Embryonic facial prominence (tissue), 1 donor: ENCODE measurements at regions not wholly inside any gene's neighbourhood (a gene's known extent, or its start where the extent isn't known, plus 50 kb on each side); places are given as distances from the start of the nearest gene placed in this dataset.

Experiments used
- DNase-seq: peaks from one replicate; pipeline ENCODE4 v3.0.0-alpha.2; 2016; ENCODE audit errors: extremely low spot score

- no peak for DNase-seq
These were observed 123.2 kb upstream of the GOLGA8J start for GRCh38 chr15:29959384-29960137.

DNA sequence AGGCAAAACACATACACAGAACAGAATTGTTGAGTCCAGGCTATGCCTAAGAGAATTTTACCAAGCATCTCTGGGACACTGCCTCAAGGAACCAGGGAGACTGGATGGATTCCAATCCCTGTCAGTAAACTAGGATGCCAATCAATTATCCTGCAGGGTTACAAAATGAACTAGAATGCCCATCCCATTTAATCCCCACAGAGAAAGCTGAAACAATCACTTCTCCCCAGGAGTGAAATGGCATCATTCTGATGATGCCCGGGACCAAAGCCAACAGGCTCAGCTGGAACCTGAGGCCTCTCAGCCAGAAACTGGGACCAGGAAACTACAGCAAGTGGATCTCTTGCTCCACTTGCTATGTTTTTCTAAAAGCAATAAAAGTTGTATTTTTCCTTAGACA is 130.0 kb upstream of the TJP1 start:
- DNase-seq, result no peak

DNA sequence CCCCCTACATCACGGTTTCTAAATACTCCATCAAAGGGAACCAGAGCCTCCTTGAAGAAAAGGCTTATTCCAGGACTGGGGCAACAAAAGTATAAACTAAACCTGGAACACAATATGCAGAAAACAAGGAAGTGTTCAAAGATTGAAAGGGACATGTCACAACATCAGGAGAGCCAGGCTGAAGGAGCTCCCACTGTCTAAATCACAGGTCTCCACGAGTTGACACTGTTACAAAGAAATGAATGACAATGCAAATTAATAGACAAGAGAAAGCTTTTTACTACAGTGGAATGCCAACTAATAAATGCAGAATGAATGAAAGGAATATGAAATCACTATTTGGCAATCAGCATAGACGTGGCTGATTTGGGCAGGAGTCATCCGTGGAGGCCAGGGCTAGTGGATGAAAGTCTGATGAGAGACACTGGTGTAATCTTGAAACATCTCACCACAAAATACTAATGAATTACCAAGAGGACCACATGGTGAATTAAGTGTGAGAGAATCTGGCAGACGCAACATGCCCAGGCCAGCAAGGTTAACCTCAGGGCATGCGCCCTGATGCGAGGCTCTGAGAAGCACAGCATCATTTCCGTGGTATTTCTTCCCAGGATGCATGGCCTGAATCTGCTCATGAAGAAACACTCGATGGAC is 123.8 kb upstream of the TJP1 start:
- DNase-seq, result no peak

DNA sequence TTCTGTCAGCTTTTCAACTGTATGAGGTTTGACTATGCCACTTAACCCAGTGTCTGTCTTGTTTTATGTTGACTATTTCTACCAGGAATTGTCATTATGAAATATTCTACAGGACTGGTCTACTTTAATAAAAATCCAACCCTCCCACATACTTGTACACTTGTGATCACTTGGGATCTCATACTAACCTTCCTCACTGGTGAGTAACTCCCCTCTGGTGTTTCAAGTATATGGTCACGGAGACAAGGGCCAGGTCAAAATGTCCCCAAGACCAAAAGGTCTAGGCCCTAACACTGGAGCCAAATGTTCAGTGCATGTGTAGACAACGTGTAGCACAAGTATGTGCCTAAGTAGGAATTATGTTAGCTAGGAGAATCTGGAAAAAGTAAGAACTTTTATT is 122.7 kb upstream of the TJP1 start:
- no peak for DNase-seq

DNA sequence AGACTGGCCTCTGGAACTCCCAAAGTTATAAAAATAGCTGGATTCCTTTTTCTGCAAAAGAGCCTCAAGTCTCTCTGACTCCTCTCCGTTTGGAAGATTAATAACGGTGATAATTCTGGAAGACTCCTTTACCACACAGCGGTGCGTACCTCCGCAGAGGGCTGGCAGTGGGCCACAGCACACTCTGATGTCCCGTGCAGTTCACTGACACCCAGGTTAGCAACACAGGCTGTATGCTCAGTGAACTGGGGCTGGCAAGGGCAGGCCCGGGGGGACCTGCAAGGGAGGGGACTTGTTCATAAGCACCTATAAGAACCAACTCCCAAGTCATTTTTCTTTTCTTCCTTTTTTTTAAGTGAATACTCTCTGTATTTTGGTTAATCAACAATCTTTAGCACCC is 120.3 kb upstream of the TJP1 start:
- DNase-seq, result no peak

DNA sequence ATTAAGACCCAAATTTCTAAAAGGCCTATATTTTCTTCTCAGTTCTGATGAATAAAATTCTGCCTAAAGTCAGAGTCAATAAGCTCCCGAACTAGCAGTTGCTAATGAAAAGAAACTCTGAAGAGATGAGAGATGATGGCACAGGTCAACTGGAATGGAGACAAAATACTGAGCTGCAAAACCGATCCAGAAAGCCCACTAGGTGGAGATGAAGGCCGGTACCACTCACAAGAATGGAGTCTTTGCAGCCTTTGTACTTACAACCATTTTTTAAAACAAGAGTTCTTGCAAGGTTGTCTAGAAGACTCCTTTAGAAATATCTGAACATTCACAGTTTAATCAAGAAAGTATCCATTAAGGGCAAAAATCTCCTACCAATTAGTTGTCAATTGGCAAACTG is 119.9 kb upstream of the TJP1 start:
- DNase-seq, result no peak

- DNase-seq, result no peak
These were observed 117.1 kb upstream of the TJP1 start for GRCh38 chr15:29939404-29939803.

- DNase-seq, result no peak
These were observed 116.4 kb upstream of the TJP1 start for GRCh38 chr15:29938361-29939335.

- no peak for DNase-seq
These were observed 115.7 kb upstream of the TJP1 start for GRCh38 chr15:29937956-29938355.

- no peak for DNase-seq
These were observed 114.2 kb upstream of the TJP1 start for GRCh38 chr15:29936353-29937049.

- DNase-seq, result no peak
These were observed 113.2 kb upstream of the TJP1 start for GRCh38 chr15:29935296-29936004.

DNA sequence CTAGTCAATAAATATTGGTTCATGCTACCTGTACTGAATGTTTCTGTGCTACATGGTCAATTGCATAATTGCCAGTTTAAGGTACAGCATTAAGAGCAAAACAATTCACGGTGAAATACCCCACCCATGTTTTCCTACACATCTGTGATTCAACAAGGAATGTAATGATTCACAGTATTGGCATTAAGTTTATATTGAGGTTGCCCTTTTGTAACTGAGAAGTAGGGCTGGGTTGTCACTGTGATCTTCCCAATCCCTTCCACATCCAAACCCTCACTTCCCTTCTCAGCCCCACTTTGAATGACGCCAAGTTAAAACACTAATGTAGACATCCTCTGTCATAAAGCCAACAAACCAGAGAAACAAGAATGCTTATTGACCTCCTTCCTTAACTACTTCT is 112.0 kb upstream of the TJP1 start:
- no peak for DNase-seq

GRCh38 chr15:29933042-29933803 is 111.0 kb upstream of the TJP1 start:
- no peak for DNase-seq

DNA sequence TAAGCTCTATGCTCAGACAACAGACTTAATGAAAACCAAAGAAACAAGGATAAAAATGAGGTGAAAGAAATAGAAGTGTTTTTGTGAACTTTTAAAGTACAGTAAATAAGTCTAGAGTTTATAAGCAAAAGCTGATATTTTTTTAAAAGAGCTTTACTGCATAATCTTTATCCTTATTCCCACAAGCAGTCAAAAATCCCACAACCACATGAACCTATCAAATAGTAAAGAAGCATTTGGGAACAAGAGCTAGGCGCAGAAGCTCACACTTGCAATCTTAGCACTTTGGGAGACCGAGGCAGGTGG is 103.8 kb upstream of the TJP1 start:
- DNase-seq, result no peak

- peak; percentile 11 for DNase-seq
These were observed 103.2 kb upstream of the TJP1 start for GRCh38 chr15:29925227-29926082.

GRCh38 chr15:29924750-29925149 is 102.5 kb upstream of the TJP1 start:
- no peak for DNase-seq

DNA sequence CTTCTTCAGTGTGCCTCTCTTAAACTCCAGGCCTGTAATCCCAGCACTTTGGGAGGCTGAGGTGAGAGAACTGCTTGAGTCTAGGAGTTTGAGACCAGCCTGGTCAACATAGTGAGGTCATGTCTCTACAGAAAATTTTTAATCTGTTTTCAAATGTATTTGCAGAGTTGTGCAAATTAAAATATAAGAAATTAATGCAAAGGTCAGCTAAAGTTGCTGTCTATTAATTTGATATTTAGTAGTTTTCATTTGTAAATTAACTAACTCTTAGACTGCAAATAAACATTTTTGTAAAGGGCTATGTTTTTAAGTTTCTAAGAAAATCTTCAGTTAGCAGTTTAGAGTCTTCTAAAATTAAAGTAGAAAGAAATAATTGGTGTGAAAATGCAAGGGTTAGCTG is 99.9 kb upstream of the TJP1 start:
- no peak for DNase-seq

- no peak for DNase-seq
These were observed 98.9 kb upstream of the TJP1 start for GRCh38 chr15:29921130-29921601.

DNA sequence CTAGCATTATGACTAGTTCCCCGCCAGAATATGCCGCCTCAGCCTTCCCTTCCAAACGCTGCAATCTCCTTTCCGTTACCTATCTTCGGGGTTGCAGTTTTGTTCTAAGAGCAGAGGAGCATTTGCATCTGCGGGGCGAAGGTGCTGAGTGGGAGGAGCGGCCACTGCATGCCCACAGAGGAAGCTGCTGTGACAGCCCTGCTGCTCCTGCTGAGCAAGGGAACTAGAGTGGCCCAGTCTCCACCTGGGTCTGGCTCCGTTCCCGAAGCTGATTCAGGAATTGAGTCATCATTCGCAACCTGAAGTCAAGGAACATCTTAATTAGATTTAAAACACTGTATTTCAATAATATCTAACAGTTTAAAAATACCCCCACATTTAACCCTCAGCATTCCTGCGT is 98.2 kb upstream of the TJP1 start:
- no peak for DNase-seq
